HepG2 (cell line): ENCODE measurements at regions not wholly inside any gene's neighbourhood (a gene's known extent, or its start where the extent isn't known, plus 50 kb on each side); places are given as distances from the start of the nearest gene placed in this dataset.

Experiments used
- ATAC-seq: fragments of 200-7000 bp; cut with Tn5 transposase; 3 replicates; pipeline ENCODE4 v1.9.1; 2020; ENCODE audit warnings: mild to moderate bottlenecking, moderate library complexity
- BruUV-seq: library from RNA; stranded (reverse); fragments of 400-500 nt; replicated peaks from 2 replicates; lab custom pipeline; 2021; lab: Mats Ljungman, UMichigan
- CTCF ChIA-PET: fragments of 300-600 bp; formaldehyde crosslinking; extraction: SDS; loops from one replicate; lab custom pipeline; 2021; ENCODE audit warnings: low total read pairs, inconsistent platforms, low intra/inter-chr PET ratio; lab: Yijun Ruan, JAX
- POLR2A ChIA-PET: fragments of 350-600 bp; sonication (Branson Sonifier 250); formaldehyde crosslinking; loops from one replicate; lab custom pipeline; 2020; ENCODE audit warnings: antibody characterized with exemption, inconsistent platforms; lab: Yijun Ruan, JAX
- DNase-seq: peaks from one replicate; pipeline ENCODE4 v3.0.0-alpha.2; 2015; ENCODE audit warnings: low spot score
- FAIRE-seq: peaks from 3 replicates; lab custom pipeline; 2011; peaks lifted over from hg19 to GRCh38; lab: Jason Lieb, UNC
- H2AFZ ChIP-seq: one replicate; pipeline ENCODE4 v1.6.1; 2011; ENCODE audit warnings: low read length, inconsistent platforms
- H3K27ac ChIP-seq: fragments of 300-600 bp; 3 replicates; pipeline ENCODE4 v1.8.0; 2011; ENCODE audit warnings: mixed run types, mild to moderate bottlenecking, mixed read lengths, low read length, inconsistent platforms; ENCODE audit not compliant: insufficient read depth; ENCODE audit errors: extremely low read length
- H3K27me3 ChIP-seq, 2 experiments: fragments of 200-600 bp in 1 of 2; 2 replicates in 1 of 2; 3 replicates in 1 of 2; pipeline versions ENCODE4 v1.6.0 to v1.8.0; 2011; ENCODE audit warnings: low read length in 2 of 2, mild to moderate bottlenecking in 2 of 2, moderate library complexity in 2 of 2, inconsistent platforms in 1 of 2; ENCODE audit not compliant: insufficient read depth in 2 of 2, control insufficient read depth in 1 of 2
- H3K36me3 ChIP-seq, 2 experiments: fragments of 200-600 bp in 1 of 2; replicated peaks in 1 of 2; 2 replicates in 1 of 2; 3 replicates in 1 of 2; pipeline versions ENCODE4 v1.5.1 to v1.8.0; 2011; ENCODE audit warnings: low read length in 2 of 2, inconsistent platforms in 1 of 2; ENCODE audit not compliant: insufficient read depth in 2 of 2, control insufficient read depth in 1 of 2
- H3K4me1 ChIP-seq: 2 replicates; pipeline ENCODE4 v1.5.1; 2012; ENCODE audit warnings: low read length, inconsistent platforms; ENCODE audit not compliant: insufficient read depth
- H3K4me2 ChIP-seq: 2 replicates; pipeline ENCODE4 v1.6.0; 2011; ENCODE audit warnings: low read depth, low read length, inconsistent platforms
- H3K4me3 ChIP-seq, 3 experiments: fragments of 200-600 bp in 1 of 3; sonication (generic), shearing (Covaris generic) in 1 of 3; replicated peaks in 1 of 3; 2 replicates each; pipeline ENCODE4 v1.5.1; 2011 to 2016; ENCODE audit warnings: low read length in 3 of 3, inconsistent platforms in 2 of 3, low read depth in 2 of 3, mild to moderate bottlenecking in 2 of 3, control low read depth in 1 of 3, mixed read lengths in 1 of 3; ENCODE audit not compliant: insufficient read depth in 1 of 3
- H3K79me2 ChIP-seq: one replicate; pipeline ENCODE4 v1.6.1; 2011; ENCODE audit warnings: low read length, inconsistent platforms; ENCODE audit not compliant: insufficient read depth
- H3K9ac ChIP-seq: 2 replicates; pipeline ENCODE4 v1.6.0; 2011; ENCODE audit warnings: mild to moderate bottlenecking, low read depth, low read length, inconsistent platforms; ENCODE audit not compliant: insufficient read depth
- H3K9me3 ChIP-seq: 2 replicates; pipeline ENCODE4 v1.5.1; 2012; ENCODE audit warnings: mild to moderate bottlenecking, low read length
- H4K20me1 ChIP-seq: 2 replicates; pipeline ENCODE4 v1.6.0; 2011; ENCODE audit warnings: inconsistent platforms, mild to moderate bottlenecking, low read length, moderate library complexity; ENCODE audit not compliant: insufficient read depth
- AKAP8 ChIP-seq: sonication (generic); formaldehyde crosslinking; IDR thresholded peaks from 2 replicates; pipeline ENCODE4 v1.5.1; 2020; ENCODE audit warnings: mild to moderate bottlenecking, missing genetic modification reagents
- FOXK2 ChIP-seq: fragments of 450-650 bp; IDR thresholded peaks from 2 replicates; pipeline ENCODE4 v1.6.1; 2016
- GMEB2 ChIP-seq: IDR thresholded peaks from 2 replicates; pipeline ENCODE4 v1.6.1; 2016; ENCODE audit warnings: missing biosample characterization, missing genetic modification reagents, low read depth
- HNF1A ChIP-seq, 2 experiments: sonication (generic) in 1 of 2; formaldehyde crosslinking in 1 of 2; IDR thresholded peaks; 2 replicates each; pipeline versions ENCODE4 v1.4.0 to v1.6.1; 2016 to 2020; ENCODE audit warnings: borderline replicate concordance in 1 of 2, low read depth in 1 of 2, mild to moderate bottlenecking in 1 of 2, missing genetic modification reagents in 1 of 2
- HNRNPK ChIP-seq: fragments of 200-400 bp; formaldehyde crosslinking; IDR thresholded peaks from 2 replicates; pipeline ENCODE4 v1.6.1; 2018; ENCODE audit warnings: low read length, low read depth, moderate library complexity, mild to moderate bottlenecking; ENCODE audit not compliant: poor library complexity, severe bottlenecking
- KAT8 ChIP-seq: IDR thresholded peaks from 2 replicates; pipeline ENCODE4 v1.6.1; 2016; ENCODE audit warnings: missing genetic modification reagents, missing compliant biosample characterization
- MBD4 ChIP-seq: IDR thresholded peaks from 2 replicates; pipeline ENCODE4 v1.6.1; 2012; ENCODE audit warnings: low read length, inconsistent platforms, borderline replicate concordance
- NR2F6 ChIP-seq, 2 experiments: IDR thresholded peaks; 2 replicates each; pipeline ENCODE4 v1.6.1; 2016; ENCODE audit warnings: antibody characterized with exemption in 1 of 2, mild to moderate bottlenecking in 1 of 2
- ONECUT2 ChIP-seq: sonication (generic); formaldehyde crosslinking; IDR thresholded peaks from 2 replicates; pipeline ENCODE4 v1.4.0; 2020; ENCODE audit warnings: missing genetic modification reagents
- RFXAP ChIP-seq: sonication (generic); formaldehyde crosslinking; IDR thresholded peaks from 2 replicates; pipeline ENCODE4 v1.4.0; 2020; ENCODE audit warnings: missing genetic modification reagents, borderline replicate concordance
- THRA ChIP-seq: sonication (generic); formaldehyde crosslinking; IDR thresholded peaks from 2 replicates; pipeline ENCODE4 v1.4.0; 2020; ENCODE audit warnings: missing genetic modification reagents, borderline replicate concordance
- ZBTB7B ChIP-seq: sonication (generic); formaldehyde crosslinking; IDR thresholded peaks from 2 replicates; pipeline ENCODE4 v1.4.0; 2020; ENCODE audit warnings: missing genetic modification reagents
- ZMYM3 ChIP-seq: sonication (generic); formaldehyde crosslinking; IDR thresholded peaks from 2 replicates; pipeline ENCODE4 v1.5.1; 2020; ENCODE audit warnings: mild to moderate bottlenecking, missing genetic modification reagents
- ZNF124 ChIP-seq: sonication (generic); formaldehyde crosslinking; IDR thresholded peaks from 2 replicates; pipeline ENCODE4 v1.4.0; 2020; ENCODE audit warnings: missing genetic modification reagents
- ZNF546 ChIP-seq: sonication (generic); formaldehyde crosslinking; conservative IDR thresholded peaks from 2 replicates; pipeline ENCODE4 v1.8.1; 2023; ENCODE audit warnings: mild to moderate bottlenecking, missing genetic modification reagents
- ZNF691 ChIP-seq: sonication (generic); formaldehyde crosslinking; IDR thresholded peaks from 2 replicates; pipeline ENCODE4 v1.4.0; 2020; ENCODE audit warnings: missing genetic modification reagents, low read depth, mild to moderate bottlenecking, borderline replicate concordance
- ZNF777 ChIP-seq: sonication (generic); formaldehyde crosslinking; IDR thresholded peaks from 2 replicates; pipeline ENCODE4 v1.4.0; 2020; ENCODE audit warnings: missing genetic modification reagents
- ZNF790 ChIP-seq: sonication (generic); formaldehyde crosslinking; IDR thresholded peaks from 2 replicates; pipeline ENCODE4 v1.8.0; 2022; ENCODE audit warnings: missing genetic modification reagents, mild to moderate bottlenecking, borderline replicate concordance
- WGBS: methylation state at CpG from one replicate; pipeline ENCODE4 v1.1.6; 2017; ENCODE audit warnings: low lambda C conversion rate; 5-methylcytosine and 5-hydroxymethylcytosine counted together
- in situ Hi-C: cut with HindIII; loops from 2 replicates; pipeline ENCODE4 v1.10.0; 2017; ENCODE audit warnings: low pct_unique_long_range_greater_than_20kb; ENCODE audit not compliant: extremely low pct_ligation_motif_present
- intact Hi-C: fragments of 100-400 bp; cut with micrococcal nuclease; formaldehyde crosslinking; loops from one replicate; pipeline ENCODE4 v1.10.0; 2022; ENCODE audit not compliant: unreplicated experiment

- Histone ChIP-seq H3K9me3 (no peaks in the 10 kb centered on the region), H3K4me1 (peaks cover 10% of the 10 kb centered on the region), H2AFZ (no peak overlapping the region), H3K9ac (no peak overlapping the region), H3K36me3 (no peaks in the 10 kb centered on the region), H3K27ac (no peak overlapping the region), H3K4me3 (no peak overlapping the region), H4K20me1 (no peaks in the 10 kb centered on the region), H3K27me3 (peaks cover 0 to 5% of the 10 kb centered on the region in 2 experiments; a peak in 1 of 5 replicates), H3K4me2 (no peak overlapping the region), H3K79me2 (no peaks in the 10 kb centered on the region)
- TF ChIP-seq THRA (CRISPR knock-in tag) = no peak
- no peak for TF ChIP-seq GMEB2 (CRISPR knock-in tag)
- no peak for TF ChIP-seq KAT8 (CRISPR knock-in tag)
- TF ChIP-seq MBD4 = no peak
- no peak for TF ChIP-seq ZBTB7B (CRISPR knock-in tag)
- no peak for TF ChIP-seq RFXAP (CRISPR knock-in tag)
- no peak for TF ChIP-seq HNF1A (IDR thresholded peaks at IDR 0.05; ENCODE audit: low read depth)
- no peak for TF ChIP-seq HNF1A (CRISPR knock-in tag; IDR thresholded peaks at IDR 0.05; ENCODE audit: borderline replicate concordance)
- TF ChIP-seq NR2F6 (IDR thresholded peaks at IDR 0.05) = no peak
- TF ChIP-seq NR2F6 (CRISPR knock-in tag; IDR thresholded peaks at IDR 0.05) = no peak
- TF ChIP-seq ZNF546 = no peak
- TF ChIP-seq ZMYM3 (CRISPR knock-in tag) = no peak
- no peak for TF ChIP-seq FOXK2
- TF ChIP-seq ZNF777 (CRISPR knock-in tag) = no peak
- no peak for TF ChIP-seq ZNF124
- no peak for TF ChIP-seq ZNF691
- TF ChIP-seq ZNF790 (CRISPR knock-in tag) = no peak
- TF ChIP-seq HNRNPK = no peak
- TF ChIP-seq AKAP8 (CRISPR knock-in tag) = no peak
- no peak for TF ChIP-seq ONECUT2
- FAIRE-seq (no peak), DNase-seq (no peak), ATAC-seq (no peak)
- in situ Hi-C loops (loop anchor here (25.0 kb wide), 1 partner anchor 168 kb away; no protein-coding TSS in a partner anchor), intact Hi-C loops (loop anchor here (5.0 kb wide), 1 partner anchor 38 kb away; no protein-coding TSS in a partner anchor)
- POLR2A ChIA-PET = no interaction called here
- BruUV-seq = no TSS peak
- CTCF ChIA-PET = no interaction called here
- 67% methylated on average over 5 of the region's 5 CpGs for WGBS
These were observed 229.2 kb downstream of the ANAPC1 start for GRCh38 chr2:111654829-111655228.
